Ovary (tissue), 3 donors: ENCODE measurements at regions not wholly inside any gene's neighbourhood (a gene's known extent, or its start where the extent isn't known, plus 50 kb on each side); places are given as distances from the start of the nearest gene placed in this dataset.

Experiments used
- CTCF ChIP-seq, 3 donors: fragments of 450-650 bp in 2 of 3; fragments of 200-600 bp in 1 of 3; IDR thresholded peaks; one replicate each; pipeline versions ENCODE4 v1.5.1 to v1.8.0; 2016 to 2022; ENCODE audit warnings: antibody characterized with exemption in 3 of 3, mild to moderate bottlenecking in 1 of 3
- POLR2A ChIP-seq: fragments of 450-650 bp; IDR thresholded peaks from one replicate; pipeline ENCODE4 v1.6.1; 2017; ENCODE audit warnings: antibody characterized with exemption, mild to moderate bottlenecking, moderate library complexity
- donor health status: DM: no; HTN: no; CAD: no.

GRCh38 chr12:92472201-92472600, 230.6 kb upstream of the PLEKHG7 start:
- TF ChIP-seq POLR2A, result no peak
- TF ChIP-seq CTCF (IDR thresholded peaks at IDR 0.05), result no peak
